ENCODE measurements at regions not wholly inside any gene's neighbourhood (a gene's known extent, or its start where the extent isn't known, plus 50 kb on each side); places are given as distances from the start of the nearest gene placed in this dataset.
"Not testable (repeated sequence)": the region's sequence is repeated elsewhere in the genome, so short reads cannot be mapped to it uniquely, and the experiment has no call there.

GRCh38 chr3:66934725-66935124 lies 63.4 kb upstream of the KBTBD8 start:
- no peak for DNase-seq (ENCODE audit: low read depth)

GRCh38 chr3:66937041-66937440 lies 61.1 kb upstream of the KBTBD8 start:
- not testable (repeated sequence) for DNase-seq (ENCODE audit: low read depth)

GRCh38 chr3:66938338-66938963 lies 59.7 kb upstream of the KBTBD8 start:
- DNase-seq (ENCODE audit: low read depth) = no peak

GRCh38 chr3:66948041-66948440 lies 50.1 kb upstream of the KBTBD8 start:
- no peak for DNase-seq (ENCODE audit: low read depth)

Data from stimulated activated CD8-positive, alpha-beta memory T cell treated with anti-CD3 and anti-CD28 coated beads, Interleukin-4, amount 100 ng/mL, for 24 hours (primary cell).